ENCODE measurements at regions not wholly inside any gene's neighbourhood (a gene's known extent, or its start where the extent isn't known, plus 50 kb on each side); places are given as distances from the start of the nearest gene placed in this dataset.

- no peak for FAIRE-seq
- peak; percentile 63 for DNase-seq (ENCODE audit: low read depth)
- no peak overlapping the region for H3K4me3 ChIP-seq (ENCODE audit: low read depth, low read length)
- H3K27me3 ChIP-seq (ENCODE audit: control insufficient read depth, insufficient read depth, low read length) = no peaks in the 10 kb centered on the region
- no peak for TF ChIP-seq CTCF (IDR thresholded peaks at IDR 0.05; ENCODE audit: insufficient read depth, low read length, severe bottlenecking)
- H3K36me3 ChIP-seq (ENCODE audit: control insufficient read depth, insufficient read depth, low read length) = no peaks in the 10 kb centered on the region
Observed at GRCh38 chr6:21992178-21992967, 304.5 kb downstream of the PRL start.

GRCh38 chr6:21993841-21994240 is 303.0 kb downstream of the PRL start:
- Histone ChIP-seq H3K27me3 (ENCODE audit: control insufficient read depth, insufficient read depth, low read length) (no peaks in the 10 kb centered on the region), H3K36me3 (ENCODE audit: control insufficient read depth, insufficient read depth, low read length) (no peaks in the 10 kb centered on the region), H3K4me3 (ENCODE audit: low read depth, low read length) (no peak overlapping the region)
- no peak for TF ChIP-seq CTCF (IDR thresholded peaks at IDR 0.05; ENCODE audit: insufficient read depth, low read length, severe bottlenecking)
- DNase-seq (ENCODE audit: low read depth) (no peak), FAIRE-seq (no peak)

- no peak for DNase-seq (ENCODE audit: low read depth)
- no peak overlapping the region for H3K4me3 ChIP-seq (ENCODE audit: low read depth, low read length)
- H3K27me3 ChIP-seq (ENCODE audit: control insufficient read depth, insufficient read depth, low read length) = no peaks in the 10 kb centered on the region
- H3K36me3 ChIP-seq (ENCODE audit: control insufficient read depth, insufficient read depth, low read length) = no peaks in the 10 kb centered on the region
- no peak for TF ChIP-seq CTCF (IDR thresholded peaks at IDR 0.05; ENCODE audit: insufficient read depth, low read length, severe bottlenecking)
- FAIRE-seq = no peak
Observed at GRCh38 chr6:21994821-21995220, 302.0 kb downstream of the PRL start.

- DNase-seq (ENCODE audit: low read depth) = no peak
- no peaks in the 10 kb centered on the region for H3K36me3 ChIP-seq (ENCODE audit: control insufficient read depth, insufficient read depth, low read length)
- no peaks in the 10 kb centered on the region for H3K27me3 ChIP-seq (ENCODE audit: control insufficient read depth, insufficient read depth, low read length)
- FAIRE-seq = no peak
- no peak for TF ChIP-seq CTCF (IDR thresholded peaks at IDR 0.05; ENCODE audit: insufficient read depth, low read length, severe bottlenecking)
- H3K4me3 ChIP-seq (ENCODE audit: low read depth, low read length) = no peak overlapping the region
Observed at GRCh38 chr6:21995318-21995717, 301.5 kb downstream of the PRL start.

- DNase-seq (ENCODE audit: low read depth) (peak; percentile 15), FAIRE-seq (no peak)
- Histone ChIP-seq H3K27me3 (ENCODE audit: control insufficient read depth, insufficient read depth, low read length) (no peaks in the 10 kb centered on the region), H3K4me3 (ENCODE audit: low read depth, low read length) (no peak overlapping the region), H3K36me3 (ENCODE audit: control insufficient read depth, insufficient read depth, low read length) (no peaks in the 10 kb centered on the region)
- TF ChIP-seq CTCF (IDR thresholded peaks at IDR 0.05; ENCODE audit: insufficient read depth, low read length, severe bottlenecking) = no peak
Observed at GRCh38 chr6:21996425-21997118, 300.3 kb downstream of the PRL start.

Measured in bronchial epithelial cell (primary cell).